RWPE2 (cell line): ENCODE measurements at regions not wholly inside any gene's neighbourhood (a gene's known extent, or its start where the extent isn't known, plus 50 kb on each side); places are given as distances from the start of the nearest gene placed in this dataset.

ENCODE experiments used
- ATAC-seq: fragments of 200-7000 bp; cut with Tn5 transposase; 3 replicates; pipeline ENCODE4 v1.9.1; 2021; ENCODE audit warnings: low read depth
- DNase-seq: peaks from one replicate; pipeline ENCODE4 v3.0.0-alpha.2; 2020; ENCODE audit warnings: low spot score
- H3K27ac ChIP-seq: fragments of 450-650 bp; 2 replicates; pipeline ENCODE4 v1.5.1; 2017; ENCODE audit warnings: mild to moderate bottlenecking; ENCODE audit not compliant: poor library complexity, severe bottlenecking
- H3K27me3 ChIP-seq: fragments of 250-450 bp; sonication (Bioruptor Pico); 2 replicates; pipeline ENCODE4 v1.5.1; 2021; ENCODE audit warnings: mild to moderate bottlenecking, moderate library complexity; ENCODE audit not compliant: insufficient read depth, poor library complexity, severe bottlenecking
- H3K36me3 ChIP-seq: fragments of 250-450 bp; sonication (Bioruptor Pico); 2 replicates; pipeline ENCODE4 v1.5.1; 2020; ENCODE audit warnings: low read depth, mild to moderate bottlenecking, moderate library complexity
- H3K4me1 ChIP-seq: fragments of 250-450 bp; sonication (Bioruptor Pico); 2 replicates; pipeline ENCODE4 v1.5.1; 2021; ENCODE audit warnings: mild to moderate bottlenecking, moderate library complexity; ENCODE audit not compliant: insufficient read depth, poor library complexity, severe bottlenecking
- H3K4me3 ChIP-seq: fragments of 250-450 bp; sonication (Bioruptor Pico); 2 replicates; pipeline ENCODE4 v1.5.1; 2021; ENCODE audit warnings: mild to moderate bottlenecking, moderate library complexity; ENCODE audit not compliant: severe bottlenecking
- H3K9me3 ChIP-seq: fragments of 250-450 bp; sonication (Bioruptor Pico); 2 replicates; pipeline ENCODE4 v1.5.1; 2021; ENCODE audit warnings: mild to moderate bottlenecking, moderate library complexity; ENCODE audit not compliant: severe bottlenecking
- TF ChIP-seq, protein P1 (sequence below): fragments of 450-650 bp; IDR thresholded peaks from one replicate; pipeline ENCODE4 v1.5.1; 2017; ENCODE audit warnings: mild to moderate bottlenecking, moderate library complexity; ENCODE audit not compliant: poor library complexity, severe bottlenecking

DNA sequence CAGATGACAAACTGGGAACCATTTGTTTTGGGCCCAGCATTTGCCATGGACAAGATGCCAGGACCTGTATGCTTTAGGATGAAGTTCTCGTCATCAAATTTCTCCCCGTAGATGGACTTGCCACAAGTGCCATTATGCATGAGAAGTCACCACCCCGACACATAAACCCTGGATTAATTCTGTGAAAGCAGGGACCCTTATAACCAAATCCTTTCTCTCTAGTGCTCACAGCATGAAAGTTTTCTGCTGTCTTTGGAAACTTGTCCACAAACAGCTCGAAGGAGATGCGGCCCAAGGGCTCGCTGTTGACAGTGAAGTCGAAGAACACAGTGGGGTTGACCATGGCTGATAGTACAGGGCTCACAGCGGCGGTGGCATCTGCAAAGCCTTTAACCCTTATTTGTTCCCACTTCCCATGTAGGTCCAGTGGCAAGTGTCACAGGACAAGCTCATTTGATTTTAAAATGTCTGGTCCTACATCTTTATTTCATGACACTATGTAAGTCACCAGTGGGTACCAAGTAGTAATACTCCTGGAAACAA is 75.2 kb upstream of the MIR17HG start:
- Histone ChIP-seq H3K27ac (no peak overlapping the region), H3K4me3 (no peak overlapping the region), H3K36me3 (no peaks in the 10 kb centered on the region), H3K9me3 (peaks cover 6% of the 10 kb centered on the region), H3K27me3 (no peaks in the 10 kb centered on the region), H3K4me1 (no peaks in the 10 kb centered on the region)
- ATAC-seq (no peak), DNase-seq (no peak)
- TF ChIP-seq, protein P1, sequence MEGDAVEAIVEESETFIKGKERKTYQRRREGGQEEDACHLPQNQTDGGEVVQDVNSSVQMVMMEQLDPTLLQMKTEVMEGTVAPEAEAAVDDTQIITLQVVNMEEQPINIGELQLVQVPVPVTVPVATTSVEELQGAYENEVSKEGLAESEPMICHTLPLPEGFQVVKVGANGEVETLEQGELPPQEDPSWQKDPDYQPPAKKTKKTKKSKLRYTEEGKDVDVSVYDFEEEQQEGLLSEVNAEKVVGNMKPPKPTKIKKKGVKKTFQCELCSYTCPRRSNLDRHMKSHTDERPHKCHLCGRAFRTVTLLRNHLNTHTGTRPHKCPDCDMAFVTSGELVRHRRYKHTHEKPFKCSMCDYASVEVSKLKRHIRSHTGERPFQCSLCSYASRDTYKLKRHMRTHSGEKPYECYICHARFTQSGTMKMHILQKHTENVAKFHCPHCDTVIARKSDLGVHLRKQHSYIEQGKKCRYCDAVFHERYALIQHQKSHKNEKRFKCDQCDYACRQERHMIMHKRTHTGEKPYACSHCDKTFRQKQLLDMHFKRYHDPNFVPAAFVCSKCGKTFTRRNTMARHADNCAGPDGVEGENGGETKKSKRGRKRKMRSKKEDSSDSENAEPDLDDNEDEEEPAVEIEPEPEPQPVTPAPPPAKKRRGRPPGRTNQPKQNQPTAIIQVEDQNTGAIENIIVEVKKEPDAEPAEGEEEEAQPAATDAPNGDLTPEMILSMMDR, result no peak

DNA sequence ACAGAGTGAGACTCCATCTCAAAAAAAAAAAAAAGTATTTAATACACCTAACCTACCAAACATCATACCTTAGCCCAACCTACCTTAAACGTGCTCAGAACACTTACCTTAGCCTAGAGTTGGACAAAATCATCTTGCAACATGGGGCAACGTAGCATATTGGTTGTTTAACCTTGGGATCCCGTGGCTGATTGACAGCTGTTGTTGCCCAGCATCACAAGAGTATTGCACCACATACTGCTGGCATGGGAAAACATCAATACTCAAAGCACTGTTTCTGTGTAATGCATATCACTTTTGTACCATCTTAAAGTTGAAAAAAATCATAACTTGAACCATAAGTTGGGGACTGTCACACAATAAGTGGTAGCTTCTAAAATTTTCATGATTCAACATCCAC is 73.8 kb upstream of the MIR17HG start:
- ATAC-seq (no peak), DNase-seq (no peak)
- no peaks in the 10 kb centered on the region for H3K36me3 ChIP-seq
- no peak overlapping the region for H3K27ac ChIP-seq
- H3K4me3 ChIP-seq, result no peak overlapping the region
- TF ChIP-seq, protein P1, result no peak
- no peaks in the 10 kb centered on the region for H3K4me1 ChIP-seq
- no peaks in the 10 kb centered on the region for H3K27me3 ChIP-seq
- peaks cover 6% of the 10 kb centered on the region for H3K9me3 ChIP-seq

DNA sequence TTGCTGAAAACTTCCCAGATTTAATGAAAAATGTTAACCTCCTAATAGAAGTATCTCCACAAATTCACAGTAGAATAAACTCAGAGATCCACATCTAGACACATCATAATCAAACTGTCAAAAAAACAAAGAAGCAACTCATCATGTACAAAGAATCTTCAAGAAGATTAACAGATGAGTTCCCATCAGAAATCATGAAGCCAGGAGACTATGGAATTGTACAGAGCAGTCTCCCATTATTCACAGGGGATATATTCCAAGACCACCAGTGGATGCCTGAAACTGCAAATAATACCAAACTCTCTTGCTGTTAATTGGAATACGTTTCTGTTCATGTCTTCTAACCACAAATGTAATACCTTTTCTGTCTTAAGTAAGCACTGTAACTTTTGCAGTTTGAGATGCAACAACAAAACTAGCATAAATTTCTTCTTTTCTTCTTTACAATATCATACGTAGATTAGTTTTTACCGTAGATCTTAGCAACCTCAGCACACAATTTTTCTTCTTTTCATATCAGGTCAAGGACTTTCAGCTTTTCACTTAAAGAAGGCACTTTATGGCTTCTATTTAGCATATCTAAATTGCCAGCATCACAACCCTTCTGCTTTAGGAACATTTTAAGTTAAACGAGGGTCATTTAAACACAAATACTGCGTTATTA is 70.3 kb upstream of the MIR17HG start:
- DNase-seq, result no peak
- Histone ChIP-seq H3K4me3 (no peak overlapping the region), H3K4me1 (no peaks in the 10 kb centered on the region), H3K9me3 (peaks cover 10% of the 10 kb centered on the region), H3K27ac (no peak overlapping the region), H3K36me3 (no peaks in the 10 kb centered on the region), H3K27me3 (no peaks in the 10 kb centered on the region)
- no peak for ATAC-seq
- TF ChIP-seq, protein P1, result no peak

DNA sequence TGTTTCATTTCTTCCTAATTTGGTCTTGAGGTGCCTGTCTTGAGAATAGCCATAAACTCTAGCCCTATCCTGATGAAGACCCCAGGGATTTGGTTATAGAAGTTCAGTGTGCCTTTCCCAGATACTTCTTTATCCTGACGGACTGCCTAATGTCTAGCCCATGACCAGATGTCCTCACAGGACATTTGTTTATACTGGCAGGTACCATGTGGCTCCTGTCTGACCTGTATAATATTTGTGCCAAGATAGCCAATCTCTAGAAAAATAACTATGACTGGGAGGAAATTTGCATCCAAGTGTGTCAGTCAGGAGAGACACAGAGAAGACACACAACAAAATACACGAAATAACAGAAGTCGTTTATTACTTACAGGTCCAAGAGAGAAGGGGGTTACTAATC is 69.2 kb upstream of the MIR17HG start:
- Histone ChIP-seq H3K27ac (no peak overlapping the region), H3K4me1 (no peaks in the 10 kb centered on the region), H3K27me3 (no peaks in the 10 kb centered on the region), H3K36me3 (no peaks in the 10 kb centered on the region), H3K9me3 (peaks cover 5% of the 10 kb centered on the region), H3K4me3 (no peak overlapping the region)
- TF ChIP-seq, protein P1, result no peak
- ATAC-seq (no peak), DNase-seq (no peak)

DNA sequence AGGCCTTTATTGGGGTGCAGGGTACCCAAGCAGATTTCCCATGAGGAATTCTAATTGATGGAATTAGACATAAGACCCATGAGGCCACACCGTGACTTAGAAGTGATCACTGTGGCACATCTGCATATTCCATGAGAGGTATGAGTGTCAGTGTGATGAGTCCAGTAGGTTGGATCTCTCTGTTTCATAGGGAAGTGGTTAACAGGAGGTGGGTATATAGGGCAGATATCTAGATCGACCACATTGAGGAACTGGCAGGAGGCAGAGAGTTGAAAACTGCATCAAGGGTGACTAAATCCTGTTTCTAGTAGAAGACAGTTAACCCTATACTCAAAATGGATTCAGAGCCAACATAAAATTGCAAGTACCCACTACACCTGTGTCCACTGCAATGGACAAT is 68.6 kb upstream of the MIR17HG start:
- no peak for ATAC-seq
- TF ChIP-seq, protein P1, result no peak
- no peaks in the 10 kb centered on the region for H3K4me1 ChIP-seq
- H3K9me3 ChIP-seq, result peaks cover 5% of the 10 kb centered on the region
- no peaks in the 10 kb centered on the region for H3K27me3 ChIP-seq
- H3K27ac ChIP-seq, result no peak overlapping the region
- no peak overlapping the region for H3K4me3 ChIP-seq
- no peaks in the 10 kb centered on the region for H3K36me3 ChIP-seq
- DNase-seq, result no peak
